Parathyroid adenoma (tissue), 2 donors: ENCODE measurements at regions not wholly inside any gene's neighbourhood (a gene's known extent, or its start where the extent isn't known, plus 50 kb on each side); places are given as distances from the start of the nearest gene placed in this dataset.

Experiments
- H2AFZ ChIP-seq: fragments of 300-600 bp; sonication (generic); one replicate; pipeline ENCODE4 v1.7.0; 2017; ENCODE audit warnings: antibody characterized with exemption, mild to moderate bottlenecking
- H3K27ac ChIP-seq: fragments of 300-600 bp; sonication (generic); one replicate; pipeline ENCODE4 v1.7.0; 2017
- H3K27me3 ChIP-seq: fragments of 300-600 bp; sonication (generic); one replicate; pipeline ENCODE4 v1.7.0; 2017; ENCODE audit warnings: low read length; ENCODE audit not compliant: control insufficient read depth, insufficient read depth
- H3K36me3 ChIP-seq: fragments of 300-600 bp; sonication (generic); one replicate; pipeline ENCODE4 v1.7.0; 2017; ENCODE audit warnings: low read length; ENCODE audit not compliant: control insufficient read depth, insufficient read depth
- H3K4me1 ChIP-seq: fragments of 300-600 bp; sonication (generic); one replicate; pipeline ENCODE4 v1.7.0; 2017; ENCODE audit warnings: control low read depth
- H3K4me2 ChIP-seq: fragments of 300-600 bp; sonication (generic); one replicate; pipeline ENCODE4 v1.7.0; 2017; ENCODE audit warnings: low read length
- H3K4me3 ChIP-seq: fragments of 300-600 bp; sonication (generic); one replicate; pipeline ENCODE4 v1.7.0; 2017; ENCODE audit warnings: low read depth, low read length
- H3K79me2 ChIP-seq: fragments of 300-600 bp; sonication (generic); one replicate; pipeline ENCODE4 v1.7.0; 2017; ENCODE audit warnings: control low read depth
- H3K9ac ChIP-seq: fragments of 300-600 bp; sonication (generic); one replicate; pipeline ENCODE4 v1.7.0; 2017; ENCODE audit warnings: mild to moderate bottlenecking
- H3K9me3 ChIP-seq: fragments of 300-600 bp; sonication (generic); one replicate; pipeline ENCODE4 v1.7.0; 2017; ENCODE audit warnings: low read length; ENCODE audit not compliant: control insufficient read depth
- CTCF ChIP-seq: fragments of 300-600 bp; sonication (generic); IDR thresholded peaks from one replicate; pipeline ENCODE4 v1.7.0; 2017; ENCODE audit warnings: antibody characterized with exemption, mild to moderate bottlenecking
- donor health status: primary hyperparathyroidism.

GRCh38 chr7:86929293-86930109, 130.0 kb downstream of the ELAPOR2 start:
- Histone ChIP-seq H3K27ac (no peak overlapping the region), H3K27me3 (no peaks in the 10 kb centered on the region), H3K9me3 (no peaks in the 10 kb centered on the region), H3K9ac (no peak overlapping the region), H3K79me2 (no peaks in the 10 kb centered on the region), H3K4me3 (no peak overlapping the region), H3K4me2 (no peak overlapping the region), H3K4me1 (no peaks in the 10 kb centered on the region), H2AFZ (no peak overlapping the region), H3K36me3 (no peaks in the 10 kb centered on the region)
- TF ChIP-seq CTCF: no peak

GRCh38 chr7:86928308-86928707, 131.1 kb downstream of the ELAPOR2 start:
- no peaks in the 10 kb centered on the region for H3K36me3 ChIP-seq

GRCh38 chr7:86926732-86927131, 132.7 kb downstream of the ELAPOR2 start:
- Histone ChIP-seq H3K4me3 (no peak overlapping the region), H3K4me2 (no peak overlapping the region), H3K36me3 (no peaks in the 10 kb centered on the region), H3K27ac (no peak overlapping the region), H3K9ac (no peak overlapping the region), H2AFZ (no peak overlapping the region), H3K79me2 (no peaks in the 10 kb centered on the region), H3K27me3 (no peaks in the 10 kb centered on the region), H3K9me3 (no peaks in the 10 kb centered on the region), H3K4me1 (no peaks in the 10 kb centered on the region)
- TF ChIP-seq CTCF: peak; percentile 60

More at GRCh38 chr7:86928308-86928707, 131.1 kb downstream of the ELAPOR2 start:
- H3K9ac ChIP-seq: no peak overlapping the region
- no peaks in the 10 kb centered on the region for H3K9me3 ChIP-seq
- H3K27ac ChIP-seq: no peak overlapping the region
- H2AFZ ChIP-seq: no peak overlapping the region
- no peak for TF ChIP-seq CTCF
- no peak overlapping the region for H3K4me2 ChIP-seq
- H3K79me2 ChIP-seq: no peaks in the 10 kb centered on the region
- H3K4me1 ChIP-seq: no peaks in the 10 kb centered on the region
- H3K27me3 ChIP-seq: no peaks in the 10 kb centered on the region
- no peak overlapping the region for H3K4me3 ChIP-seq

GRCh38 chr7:86925221-86925620, 134.2 kb downstream of the ELAPOR2 start:
- H3K36me3 ChIP-seq: no peaks in the 10 kb centered on the region
- H2AFZ ChIP-seq: no peak overlapping the region
- no peaks in the 10 kb centered on the region for H3K9me3 ChIP-seq
- no peak overlapping the region for H3K9ac ChIP-seq
- H3K4me1 ChIP-seq: no peaks in the 10 kb centered on the region
- no peak overlapping the region for H3K27ac ChIP-seq
- no peak overlapping the region for H3K4me2 ChIP-seq
- no peak overlapping the region for H3K4me3 ChIP-seq
- TF ChIP-seq CTCF: no peak
- H3K27me3 ChIP-seq: no peaks in the 10 kb centered on the region
- H3K79me2 ChIP-seq: no peaks in the 10 kb centered on the region

- Histone ChIP-seq H3K4me1 (no peaks in the 10 kb centered on the region), H3K79me2 (no peaks in the 10 kb centered on the region), H3K4me2 (no peak overlapping the region), H3K27me3 (no peaks in the 10 kb centered on the region), H3K9me3 (no peaks in the 10 kb centered on the region), H3K9ac (no peak overlapping the region), H2AFZ (no peak overlapping the region), H3K4me3 (no peak overlapping the region), H3K27ac (no peak overlapping the region), H3K36me3 (no peaks in the 10 kb centered on the region)
- TF ChIP-seq CTCF: no peak
Measured at GRCh38 chr7:86923527-86923926, 135.9 kb downstream of the ELAPOR2 start.
